NOMO-1 (cell line): ENCODE measurements at regions not wholly inside any gene's neighbourhood (a gene's known extent, or its start where the extent isn't known, plus 50 kb on each side); places are given as distances from the start of the nearest gene placed in this dataset.

Experiments used
- DNase-seq, 2 experiments: peaks; one replicate each; lab custom pipeline; 2025; ENCODE audit not compliant: unreplicated experiment in 2 of 2; lab: John Stamatoyannopoulos, UW

DNA sequence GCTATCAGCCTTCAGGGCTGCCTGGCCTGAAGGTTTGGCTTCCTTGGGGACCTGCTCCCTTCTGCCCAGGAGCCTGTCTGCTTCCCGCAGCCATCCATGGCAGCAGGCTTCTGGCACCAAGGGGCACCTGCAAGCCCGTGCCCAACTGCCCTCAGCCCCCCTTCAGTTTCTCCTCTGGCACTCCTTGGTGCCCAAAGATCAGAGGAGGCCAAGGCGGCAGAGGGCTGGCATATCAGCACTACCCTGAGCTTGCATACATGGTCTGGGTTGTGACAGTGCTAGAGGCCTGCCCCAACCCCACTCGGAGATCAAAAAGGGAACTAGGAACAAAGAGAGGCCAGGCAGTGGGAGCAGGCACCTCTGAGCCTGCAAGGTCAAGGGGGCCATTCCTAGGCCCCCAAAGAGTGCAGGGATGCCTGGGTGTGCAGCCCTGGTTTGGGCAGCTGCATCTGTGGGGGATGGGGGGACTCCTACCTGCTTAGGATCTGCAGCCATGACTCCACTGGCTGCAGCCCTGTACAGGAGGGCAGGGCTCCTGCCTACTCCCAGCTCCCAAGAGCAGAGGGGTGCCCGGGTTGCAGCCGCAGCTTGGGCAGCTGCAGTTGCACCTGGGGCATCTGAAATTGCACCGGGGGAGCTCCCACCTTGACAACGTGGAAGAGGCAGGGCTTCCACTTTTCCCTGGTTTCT lies 76.2 kb upstream of the TP63 start:
- no peak for DNase-seq

- no peak for DNase-seq
Observed at GRCh38 chr3:189555558-189555881, 75.7 kb upstream of the TP63 start.

DNA sequence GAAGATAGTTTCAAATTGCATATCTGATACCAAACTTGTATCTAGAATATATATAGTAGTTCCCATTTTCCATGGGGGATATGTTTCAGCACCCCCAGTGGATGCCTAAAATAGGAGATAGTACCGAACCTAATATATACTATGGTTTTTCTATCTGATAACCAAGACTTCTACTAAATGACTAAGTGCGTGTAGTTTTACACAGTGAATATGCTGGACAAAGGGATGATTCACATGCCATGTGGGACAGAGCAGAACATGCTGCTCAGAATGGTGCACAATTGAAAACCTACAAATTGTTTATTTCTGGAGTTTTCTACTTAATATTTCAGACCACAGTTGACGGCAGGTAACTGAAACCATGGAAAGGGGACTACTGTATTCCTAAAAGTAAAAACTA lies 73.4 kb upstream of the TP63 start:
- DNase-seq: no peak

GRCh38 chr3:189561256-189561655 lies 69.9 kb upstream of the TP63 start:
- peak in 1 of 2 experiments; percentile 30 for DNase-seq

DNA sequence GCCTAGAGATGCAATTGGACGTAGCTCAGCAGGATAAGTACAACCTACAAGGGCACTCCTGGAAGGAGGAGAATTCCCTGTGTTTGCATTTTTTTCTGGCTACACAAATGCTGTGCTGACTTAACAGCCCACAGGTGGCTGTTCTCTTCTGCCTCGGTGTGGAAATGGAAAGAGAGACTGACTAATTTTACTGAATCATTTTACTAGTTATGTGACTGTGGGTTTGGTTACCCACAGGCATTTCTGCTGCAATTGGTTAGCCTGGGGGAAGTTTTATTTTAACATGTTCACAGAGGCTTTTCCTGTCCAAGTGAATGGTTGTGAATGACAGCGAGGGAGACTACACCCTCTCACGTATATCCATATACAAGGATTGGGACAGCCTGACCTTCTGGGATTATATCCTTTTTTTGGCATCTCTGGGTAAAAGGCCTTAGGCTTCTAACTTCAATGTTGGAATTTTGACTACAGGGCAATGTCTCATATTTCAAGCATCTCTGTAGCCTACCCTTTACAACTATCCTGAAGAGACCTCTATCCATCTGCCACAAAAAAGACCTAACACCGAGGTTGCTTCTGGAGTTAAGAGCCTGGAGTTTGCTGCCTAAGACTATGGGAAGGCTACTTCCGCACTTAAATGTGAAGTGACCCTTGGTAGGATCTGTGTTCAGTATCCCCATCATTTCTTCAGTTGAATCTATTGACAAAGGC lies 67.2 kb upstream of the TP63 start:
- DNase-seq: peak; percentile 28 to 79

DNA sequence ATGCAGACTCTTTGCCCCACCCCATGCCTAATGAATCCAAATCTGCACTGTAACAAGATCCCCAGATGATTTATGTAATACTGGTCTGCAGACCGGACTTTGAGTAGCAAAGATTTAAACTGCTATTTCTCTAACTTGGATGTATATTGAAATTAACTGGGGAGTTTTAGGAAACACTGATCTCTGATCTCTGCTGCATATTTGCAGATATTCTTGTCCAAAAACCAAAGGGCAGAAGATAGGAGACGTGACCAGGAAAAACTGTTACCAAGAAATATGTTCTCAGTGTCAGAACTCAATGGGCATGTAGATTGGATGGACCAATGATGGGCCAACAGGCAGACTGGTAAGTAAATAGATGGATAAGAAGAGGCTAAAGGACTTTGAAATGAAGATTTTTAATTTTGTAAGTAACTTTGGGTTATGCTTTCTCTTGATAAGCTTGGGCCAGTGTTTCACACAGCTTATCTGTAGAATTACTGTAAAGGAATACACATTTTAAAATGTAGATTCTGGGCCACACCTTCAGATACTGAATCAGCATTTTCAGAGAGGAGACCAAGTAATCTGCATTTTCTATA lies 64.5 kb upstream of the TP63 start:
- DNase-seq: no peak

- DNase-seq: no peak
Observed at GRCh38 chr3:189567322-189567721, 63.9 kb upstream of the TP63 start.

DNA sequence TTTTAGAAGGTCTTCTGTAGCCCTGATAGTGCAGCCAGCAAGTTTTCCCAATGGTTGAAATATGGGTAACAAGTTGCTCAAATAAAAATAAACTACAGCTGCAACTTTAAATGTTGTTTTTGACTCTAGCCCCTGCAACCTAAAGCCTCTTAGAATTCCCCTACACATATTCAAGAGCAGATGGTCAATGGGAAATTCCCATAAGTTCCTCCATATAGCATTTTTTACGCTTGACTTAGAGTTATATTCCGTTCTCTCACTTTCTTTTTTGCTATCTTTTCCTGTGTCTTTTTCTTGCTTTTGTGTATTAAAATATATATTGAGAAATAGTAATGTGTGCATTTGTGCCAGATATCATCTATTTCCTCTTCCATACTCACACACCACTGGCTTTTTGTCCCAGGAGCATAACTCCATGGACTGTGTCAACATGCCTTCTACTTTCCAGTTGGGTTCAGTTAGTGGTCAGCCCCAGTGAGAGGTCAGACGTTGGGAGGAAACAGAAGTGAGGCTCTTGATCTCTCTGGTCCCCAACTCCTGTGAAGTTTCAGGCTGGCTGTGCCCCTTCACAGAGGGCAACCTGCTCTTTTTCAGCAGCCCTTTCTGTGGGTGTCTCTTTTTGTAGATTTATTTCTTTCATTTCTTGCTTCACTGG lies 63.3 kb upstream of the TP63 start:
- DNase-seq: no peak

DNA sequence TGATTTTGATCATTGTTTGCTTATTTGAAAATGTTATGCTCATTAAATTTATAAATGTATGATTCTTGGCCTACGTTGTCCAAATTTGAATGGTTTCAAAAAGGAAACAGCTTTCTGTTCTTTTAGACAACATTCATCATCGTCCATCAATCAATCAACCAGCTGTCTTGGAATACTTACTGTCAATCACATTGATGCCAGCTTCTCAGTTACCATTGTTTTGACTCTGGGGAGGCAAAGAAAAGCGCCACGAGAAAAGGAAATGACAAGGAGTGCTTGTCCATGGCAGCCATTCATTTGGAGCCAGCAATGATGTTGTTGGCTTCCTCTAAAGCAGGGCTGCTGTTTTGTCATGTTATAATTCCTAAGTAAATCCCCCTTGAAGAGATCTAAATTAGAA lies 62.2 kb upstream of the TP63 start:
- DNase-seq: no peak

- no peak for DNase-seq
Observed at GRCh38 chr3:189569473-189569872, 61.7 kb upstream of the TP63 start.

- peak in 1 of 2 experiments; percentile 63 for DNase-seq
Observed at GRCh38 chr3:189570916-189571315, 60.3 kb upstream of the TP63 start.

DNA sequence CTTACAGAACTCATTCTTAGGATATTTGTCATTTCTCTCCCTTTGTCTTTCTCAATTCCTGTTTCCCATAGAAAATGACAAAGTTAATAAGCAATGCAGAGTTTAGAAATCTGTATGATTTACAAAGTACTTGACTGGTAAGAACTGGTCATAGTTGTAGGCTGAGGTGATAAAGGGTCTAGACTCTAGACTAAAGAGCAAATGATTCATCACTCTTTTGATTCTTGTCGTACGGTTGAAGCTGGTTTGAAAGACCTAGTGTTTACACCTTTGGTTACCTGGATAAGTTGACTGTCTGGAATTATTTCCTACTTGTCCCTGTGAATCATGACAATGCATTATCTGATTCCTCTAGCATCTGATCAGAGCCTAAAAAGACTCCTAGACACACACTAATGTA lies 58.9 kb upstream of the TP63 start:
- no peak for DNase-seq

DNA sequence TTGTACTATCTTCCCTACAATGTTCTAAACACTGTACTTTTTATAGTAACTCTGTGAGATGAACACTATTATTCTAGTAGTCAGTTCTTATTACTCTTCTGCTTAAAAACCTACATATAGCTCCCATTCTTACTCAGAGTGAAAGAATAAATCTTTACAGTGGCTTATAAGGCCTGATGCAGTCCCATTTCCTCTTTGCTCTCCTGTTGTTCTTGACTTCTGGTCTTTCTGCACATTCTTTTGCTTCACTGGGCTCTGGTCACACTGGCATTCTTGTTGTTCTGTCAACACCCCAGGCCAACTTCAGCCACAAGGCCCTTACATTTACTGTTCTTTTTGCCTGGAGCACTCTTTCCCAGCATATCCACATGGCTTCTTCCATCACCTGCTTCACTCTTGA lies 58.2 kb upstream of the TP63 start:
- no peak for DNase-seq

DNA sequence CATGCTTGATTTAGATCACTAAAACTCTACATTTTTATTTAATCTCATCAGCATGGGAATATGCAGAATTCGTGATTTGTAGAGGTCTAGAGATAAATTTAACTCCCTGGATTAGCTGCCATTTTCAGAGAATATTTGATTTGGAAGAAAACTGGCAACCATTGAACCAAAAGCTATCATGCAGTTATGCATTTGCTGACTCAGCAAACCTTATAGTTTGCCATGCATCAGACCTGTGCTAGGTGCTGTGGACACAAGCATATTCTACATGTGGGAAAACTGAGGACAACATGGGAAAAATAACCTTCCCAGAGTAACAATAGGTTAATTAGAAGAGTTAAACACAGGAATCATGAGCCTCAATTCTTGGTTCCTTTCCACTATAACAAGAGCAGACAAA lies 54.7 kb upstream of the TP63 start:
- DNase-seq: no peak

DNA sequence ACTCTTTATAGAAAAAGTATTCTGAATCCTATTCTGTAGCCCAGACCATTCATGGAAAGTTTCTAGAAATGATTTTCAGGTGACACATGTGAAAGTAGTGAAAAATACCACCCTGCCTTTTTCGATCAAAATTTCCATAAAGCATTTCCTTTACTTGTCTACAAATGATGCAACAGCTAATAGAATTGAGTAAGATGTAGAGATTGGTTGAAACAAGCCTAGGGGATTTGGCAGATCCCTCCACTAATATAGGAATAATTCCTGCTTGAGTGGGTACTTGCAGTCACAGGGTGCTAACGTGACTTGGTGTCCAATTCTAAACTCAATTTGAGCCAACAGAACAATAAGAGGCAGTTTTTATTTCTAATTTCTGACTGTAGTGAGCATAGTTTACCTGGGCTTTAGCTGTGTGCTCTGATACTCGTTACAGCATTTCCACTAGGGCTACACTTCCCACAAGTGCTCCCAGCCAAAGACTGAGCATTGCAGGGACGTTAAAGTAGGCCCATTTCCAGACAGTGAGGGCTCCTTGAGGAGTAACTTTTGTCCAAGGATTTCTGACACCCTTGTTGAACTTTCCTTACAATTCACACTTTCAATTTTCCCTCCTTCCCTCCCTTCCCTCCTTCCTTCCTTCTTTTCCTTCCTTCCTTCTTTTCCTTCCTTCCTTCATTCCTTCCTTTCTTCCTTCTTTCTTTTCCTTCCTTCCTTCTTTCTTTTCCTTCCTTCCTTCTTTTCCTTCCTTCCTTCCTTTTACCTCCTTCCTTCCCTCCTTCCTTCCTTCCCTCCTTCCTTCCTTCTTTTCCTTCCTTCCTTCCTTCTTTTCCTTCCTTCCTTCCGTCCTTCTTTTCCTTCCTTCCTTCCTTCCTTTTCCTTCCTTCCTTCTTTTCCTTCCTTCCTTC lies 53.9 kb upstream of the TP63 start:
- no peak for DNase-seq

DNA sequence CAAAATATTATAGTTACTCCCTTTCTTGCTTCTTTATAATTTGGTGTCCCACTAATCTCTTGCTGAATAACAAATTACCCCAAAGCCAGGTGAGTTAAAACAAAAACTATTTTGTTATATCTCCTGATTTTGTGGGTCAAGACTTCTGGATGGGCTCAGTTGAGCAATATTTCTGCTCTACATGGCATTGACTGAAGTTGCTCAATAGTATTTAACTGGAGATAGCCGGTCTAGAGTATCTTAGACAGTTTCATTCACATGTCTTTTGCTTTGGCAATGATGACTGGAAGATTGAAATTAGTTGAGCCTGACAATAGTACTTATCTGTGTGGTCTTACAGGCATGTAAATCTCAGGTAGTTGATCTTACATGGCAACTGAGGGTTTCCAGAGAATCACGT lies 51.0 kb upstream of the TP63 start:
- DNase-seq: peak in 1 of 2 experiments; percentile 12
